ENCODE measurements at regions not wholly inside any gene's neighbourhood (a gene's known extent, or its start where the extent isn't known, plus 50 kb on each side); places are given as distances from the start of the nearest gene placed in this dataset.

DNA sequence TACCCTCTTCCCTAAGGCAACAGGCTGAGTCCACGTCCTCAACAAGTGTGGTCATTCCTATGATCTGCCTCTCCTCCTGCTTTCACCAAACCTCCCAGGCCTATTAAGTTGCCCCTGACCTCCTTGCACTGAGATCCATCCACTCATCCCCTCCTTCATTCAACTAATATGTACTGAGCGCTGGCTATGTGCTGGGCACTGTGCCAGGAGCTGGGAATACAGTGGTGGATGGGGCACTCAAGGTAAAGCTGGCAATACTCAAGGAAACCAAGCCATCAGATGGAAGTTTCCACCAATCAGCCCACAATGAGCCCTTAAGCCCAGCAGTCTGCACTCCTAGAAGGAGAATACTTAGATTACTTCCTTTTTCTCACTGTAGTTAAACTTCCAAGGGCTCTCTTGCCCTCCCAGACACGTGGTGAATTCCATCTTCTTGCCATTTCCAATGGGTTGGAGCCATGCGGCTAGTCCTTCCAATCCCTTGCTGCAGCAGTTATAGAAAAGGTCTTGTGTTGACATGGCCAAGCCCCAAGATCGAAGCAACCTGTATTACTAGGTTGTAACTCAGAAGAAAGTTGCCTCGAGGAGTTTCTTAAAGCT, 279.9 kb upstream of the RUNX1 start:
- FAIRE-seq, result no peak

DNA sequence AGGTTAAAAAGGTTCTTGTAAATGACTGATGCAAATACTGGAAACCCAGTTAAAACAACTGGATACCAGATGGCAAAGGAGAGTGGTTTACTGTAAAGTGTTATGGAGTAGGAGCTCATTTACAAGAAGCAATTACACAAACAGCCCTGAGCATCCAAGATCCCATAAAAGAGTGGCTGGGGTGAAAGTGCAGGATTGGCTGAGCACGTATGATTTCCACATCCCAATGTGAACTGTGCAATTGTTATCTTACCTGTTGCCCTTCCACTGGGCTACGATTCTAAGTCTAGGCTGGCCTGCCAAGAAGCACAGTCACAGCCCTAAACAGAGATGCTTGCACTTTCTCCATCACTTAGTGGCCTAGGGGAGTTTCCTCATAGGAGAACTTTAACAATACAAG, 277.6 kb upstream of the RUNX1 start:
- FAIRE-seq, result no peak

DNA sequence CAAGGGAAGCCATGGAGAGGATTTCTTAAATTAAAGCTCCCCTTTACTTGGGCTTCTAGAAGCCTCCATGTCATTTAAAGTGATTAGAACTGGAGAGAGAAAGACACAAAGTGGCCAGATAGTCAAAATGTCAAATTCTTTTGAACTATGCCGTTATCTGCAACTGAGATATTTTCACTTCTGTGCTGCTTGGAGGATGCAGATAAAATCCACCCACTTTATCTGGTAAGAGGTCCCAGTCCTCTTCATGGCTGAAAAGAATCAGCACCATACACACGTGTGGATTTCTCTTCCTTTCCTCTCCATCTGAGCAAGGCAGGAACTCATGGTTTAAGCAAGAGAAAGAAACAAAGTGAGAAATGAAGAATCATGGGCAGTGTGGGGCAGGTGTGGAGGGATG, 276.9 kb upstream of the RUNX1 start:
- FAIRE-seq, result no peak

DNA sequence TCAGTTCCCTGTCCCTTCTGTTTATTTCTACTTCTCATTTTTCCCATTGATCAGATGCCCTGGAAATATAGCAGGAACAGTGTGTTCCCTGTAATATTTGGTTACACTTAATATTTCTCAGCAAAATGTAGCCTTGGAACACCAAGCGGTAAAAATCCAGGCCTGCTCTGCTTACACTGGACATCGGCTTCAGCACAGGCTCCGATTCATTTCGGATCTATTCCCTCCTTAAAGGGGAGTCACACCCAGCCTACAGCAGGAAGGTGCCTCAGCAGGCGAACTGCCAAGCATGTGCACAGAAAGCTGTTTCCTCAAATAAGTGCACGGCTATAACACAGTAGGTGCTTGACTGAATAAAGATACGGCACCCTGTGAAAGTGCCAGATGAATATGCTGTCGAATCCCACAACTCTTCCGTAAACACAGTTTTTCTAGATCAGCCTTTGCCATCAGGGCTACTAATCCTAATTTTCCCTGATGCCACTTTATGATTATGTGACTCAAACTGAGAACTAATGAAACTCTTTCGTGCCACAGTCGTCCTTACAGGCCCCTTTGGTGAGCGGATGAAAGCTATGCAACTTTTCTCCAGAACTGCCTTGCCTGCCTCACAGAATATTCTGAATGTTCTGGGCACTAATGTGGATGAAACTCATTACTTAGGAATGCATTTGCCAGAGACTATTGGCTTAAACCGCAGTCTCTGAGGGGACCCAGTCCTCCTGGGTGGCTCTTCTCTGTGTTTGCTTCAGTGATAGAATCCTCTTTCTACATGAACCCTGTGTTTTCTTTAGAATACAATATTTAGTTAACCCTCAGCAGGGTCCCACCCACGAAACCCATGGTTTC, 275.5 kb upstream of the RUNX1 start:
- no peak for FAIRE-seq

DNA sequence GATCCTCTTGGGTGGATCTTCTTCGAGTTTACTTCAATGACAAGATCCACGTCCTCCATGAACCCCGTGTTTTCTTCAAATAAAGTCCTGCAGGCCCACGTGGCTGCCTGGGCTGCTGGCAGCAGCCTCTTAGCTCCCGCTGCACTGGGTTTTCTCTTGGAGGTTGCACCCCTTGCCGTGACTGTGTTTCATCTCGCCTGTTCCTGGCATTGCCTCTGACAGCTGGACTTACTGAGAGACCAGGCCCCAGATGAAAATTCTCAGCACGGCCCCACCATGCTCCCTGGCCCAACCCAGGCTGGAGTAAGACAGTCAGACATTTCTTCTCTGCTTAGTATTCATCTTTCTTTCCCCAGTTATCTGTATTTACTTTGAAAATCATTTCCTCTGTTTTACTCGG, 274.8 kb upstream of the RUNX1 start:
- FAIRE-seq, result no peak

DNA sequence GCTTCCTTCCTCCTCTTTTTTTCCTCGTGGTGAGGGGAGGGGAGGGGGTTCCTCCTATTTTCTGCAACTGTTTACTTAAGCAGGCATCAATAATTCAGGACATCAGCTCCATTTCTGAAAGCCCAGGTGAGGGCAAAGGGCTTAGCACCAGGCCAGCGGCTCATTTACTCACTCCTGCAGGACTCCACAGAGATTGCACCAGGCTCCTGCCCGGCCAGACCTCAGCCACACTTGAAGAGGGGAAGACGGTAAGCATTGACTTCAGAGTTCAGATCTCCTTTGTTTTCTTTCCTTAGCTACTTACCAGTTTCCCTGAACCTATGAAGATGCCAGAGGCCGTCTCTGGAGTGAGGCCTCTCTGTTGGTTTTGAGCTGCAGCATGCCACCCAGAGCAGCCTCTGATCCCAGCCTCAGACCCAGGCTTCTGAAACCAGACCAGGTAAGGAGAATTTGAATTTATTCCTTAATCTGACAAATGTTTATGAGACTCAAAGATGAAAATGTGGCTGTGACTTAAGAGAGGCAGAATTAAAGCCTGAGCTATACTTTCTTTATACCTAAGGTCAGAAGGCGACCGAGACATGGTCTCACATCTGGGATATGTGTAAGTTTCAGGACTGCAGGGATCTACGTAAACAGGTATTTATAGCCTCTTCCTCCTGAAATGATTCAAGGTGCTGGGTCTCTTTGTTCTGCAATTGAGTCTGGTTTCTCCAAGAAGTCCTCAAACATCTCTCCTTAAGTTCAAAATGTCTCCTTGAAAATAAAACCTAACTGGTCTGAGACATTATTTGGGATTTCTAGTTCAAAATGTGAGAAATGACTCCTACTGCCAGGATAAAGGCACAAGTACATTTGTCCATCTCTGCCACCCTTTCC, 272.5 kb upstream of the RUNX1 start:
- no peak for FAIRE-seq

DNA sequence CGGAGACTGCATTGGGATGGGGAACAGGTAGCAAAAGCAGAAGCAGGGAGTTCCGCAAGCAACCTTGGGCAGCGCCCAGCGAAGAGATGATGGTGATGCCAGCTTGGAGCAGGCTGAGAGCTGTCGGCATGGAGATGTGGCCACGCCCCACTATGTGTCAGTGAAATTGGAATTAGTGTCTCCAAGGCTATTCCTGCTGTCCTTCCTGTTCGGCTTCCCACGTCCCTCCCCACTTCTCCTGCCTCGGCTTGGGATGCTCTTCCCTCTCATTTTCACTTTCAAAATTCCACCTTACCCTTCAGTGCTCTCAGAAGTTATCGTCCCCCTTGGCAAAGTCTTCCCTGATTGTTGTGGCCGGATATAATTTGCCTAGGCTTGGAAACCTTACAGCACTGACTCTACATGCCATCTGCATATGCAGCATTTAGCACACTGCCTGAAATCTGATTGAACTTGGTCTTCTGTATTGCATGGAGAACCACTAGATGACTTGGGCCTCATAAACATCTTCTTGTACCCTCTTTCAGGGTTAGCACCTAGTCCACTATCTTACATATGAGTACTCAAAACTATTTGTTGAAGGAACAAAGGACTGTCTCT, 270.7 kb upstream of the RUNX1 start:
- FAIRE-seq, result no peak

DNA sequence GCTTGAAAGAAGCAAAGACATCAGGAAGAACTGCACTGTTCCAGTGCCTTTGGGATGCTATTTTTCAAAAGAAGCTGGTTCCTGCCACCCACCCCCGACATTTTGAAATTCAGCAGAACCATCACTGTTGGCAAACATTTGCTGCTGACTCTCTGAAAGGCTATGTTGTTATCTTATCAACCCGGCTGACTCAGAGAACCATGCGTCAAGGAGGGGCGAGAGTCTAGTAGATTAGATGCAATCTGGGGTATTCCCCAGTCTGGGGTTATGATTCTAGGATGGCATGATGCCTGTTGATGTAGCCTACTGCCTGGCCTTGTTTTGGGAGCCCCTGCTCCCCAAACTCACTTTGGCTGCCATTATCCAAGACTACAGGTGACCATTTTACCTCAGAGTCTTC, 267.8 kb upstream of the RUNX1 start:
- no peak for FAIRE-seq

DNA sequence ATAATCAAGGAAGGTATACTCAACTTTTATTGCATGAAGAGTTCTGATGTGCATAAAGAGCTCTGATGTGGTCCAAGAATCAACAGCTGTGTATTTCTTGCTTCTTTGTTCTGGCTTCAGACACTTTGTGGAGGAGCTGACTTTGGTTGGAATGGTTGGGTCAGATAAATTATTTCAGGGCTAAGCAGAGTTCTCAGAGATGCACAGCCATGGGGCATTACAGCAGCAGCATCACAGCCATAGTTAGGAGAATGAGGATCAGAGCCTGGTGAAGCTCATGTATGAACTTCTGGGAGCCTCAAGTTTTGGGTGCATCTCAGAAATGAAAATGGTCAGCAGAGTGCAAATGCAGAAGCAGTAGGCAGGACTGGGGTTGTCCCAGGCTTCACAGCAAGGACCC, 267.4 kb upstream of the RUNX1 start:
- FAIRE-seq, result no peak

DNA sequence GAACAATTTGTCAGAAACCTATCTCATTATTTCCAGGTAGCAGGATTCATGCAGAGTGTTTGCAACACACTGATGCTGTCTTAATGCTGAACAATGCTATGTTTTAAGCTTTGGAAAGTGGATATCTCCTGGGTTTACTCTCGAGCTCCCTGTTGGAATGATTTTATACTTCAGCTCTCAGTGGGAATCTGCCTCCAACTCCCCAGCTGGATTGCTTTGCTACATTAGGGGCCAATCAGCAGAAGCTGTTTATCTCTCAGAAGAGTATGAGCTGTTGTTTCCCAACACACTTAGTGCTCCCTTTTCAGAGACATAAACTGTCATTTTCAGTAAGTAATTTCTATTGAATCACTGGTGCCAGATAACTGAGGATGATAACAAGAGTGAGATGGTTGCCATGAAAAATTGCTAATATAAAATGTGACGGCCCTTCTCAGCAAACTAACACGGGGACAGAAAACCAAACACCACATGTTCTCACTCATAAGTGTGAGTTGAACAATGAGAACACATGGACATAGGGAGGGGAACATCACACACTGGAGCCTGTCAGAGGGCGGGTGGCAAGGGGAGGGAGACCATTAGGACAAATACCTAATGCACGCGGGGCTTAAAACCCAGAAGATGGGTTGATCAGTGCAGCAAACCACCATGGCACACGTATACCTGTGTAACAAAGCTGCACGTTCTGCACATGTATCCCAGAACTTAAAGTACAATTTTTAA, 265.9 kb upstream of the RUNX1 start:
- no peak for FAIRE-seq

DNA sequence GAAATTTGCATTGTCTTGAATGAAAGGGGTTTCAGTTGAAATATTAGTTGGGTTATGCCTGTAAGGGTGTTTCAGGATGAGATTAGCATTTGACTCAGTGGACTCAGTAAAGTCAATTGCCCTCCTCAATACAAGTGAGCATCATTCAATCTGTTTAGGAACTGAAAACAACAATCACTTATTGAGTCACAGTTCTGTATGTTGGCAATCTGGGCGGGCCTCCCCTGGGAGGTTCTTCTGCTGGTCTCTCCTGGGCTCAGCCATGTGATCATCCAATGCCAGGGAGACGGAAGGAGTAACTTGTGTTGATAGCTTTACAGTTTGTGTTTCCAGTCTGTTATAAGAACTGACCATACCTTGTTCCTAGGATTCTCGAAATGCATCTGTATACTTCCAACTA, 262.9 kb upstream of the RUNX1 start:
- FAIRE-seq, result no peak

DNA sequence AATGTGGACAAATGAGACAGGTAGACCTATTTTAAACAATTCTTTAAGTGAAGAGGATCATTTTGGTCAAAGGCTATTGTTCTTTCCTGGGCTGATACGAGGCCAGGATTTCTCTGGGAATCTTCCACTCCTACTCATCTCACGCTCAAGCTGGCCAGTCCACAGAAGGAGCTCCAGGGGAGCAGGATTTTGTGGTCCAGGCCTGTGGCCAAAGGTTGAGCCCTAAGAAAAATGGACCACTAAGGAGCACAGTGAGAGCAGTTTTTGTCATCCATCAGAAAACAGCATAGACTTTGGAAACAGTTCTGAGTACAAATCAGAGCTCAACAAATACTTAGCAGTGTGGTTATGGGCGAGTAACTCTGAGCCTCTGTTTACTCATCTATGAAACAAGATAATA, 260.2 kb upstream of the RUNX1 start:
- FAIRE-seq, result no peak

DNA sequence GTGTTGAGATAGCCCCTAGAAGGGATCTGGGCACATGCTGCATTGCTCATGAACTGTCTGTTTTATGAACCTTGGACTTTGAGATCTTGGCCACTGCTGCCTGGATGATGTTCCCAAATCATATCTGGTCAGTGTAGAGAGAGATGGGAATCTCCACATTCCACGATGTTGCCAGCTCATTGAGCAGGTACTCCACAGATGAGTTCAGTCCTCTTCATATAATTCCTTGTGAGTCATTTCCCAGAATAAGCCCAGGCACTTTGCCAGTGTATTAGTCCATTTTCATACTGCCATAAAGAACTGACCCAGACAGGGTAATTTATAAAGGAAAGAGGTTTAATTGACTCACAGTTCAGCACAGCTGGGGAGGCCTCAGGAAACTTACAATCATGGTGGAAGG, 254.0 kb upstream of the RUNX1 start:
- FAIRE-seq, result no peak

DNA sequence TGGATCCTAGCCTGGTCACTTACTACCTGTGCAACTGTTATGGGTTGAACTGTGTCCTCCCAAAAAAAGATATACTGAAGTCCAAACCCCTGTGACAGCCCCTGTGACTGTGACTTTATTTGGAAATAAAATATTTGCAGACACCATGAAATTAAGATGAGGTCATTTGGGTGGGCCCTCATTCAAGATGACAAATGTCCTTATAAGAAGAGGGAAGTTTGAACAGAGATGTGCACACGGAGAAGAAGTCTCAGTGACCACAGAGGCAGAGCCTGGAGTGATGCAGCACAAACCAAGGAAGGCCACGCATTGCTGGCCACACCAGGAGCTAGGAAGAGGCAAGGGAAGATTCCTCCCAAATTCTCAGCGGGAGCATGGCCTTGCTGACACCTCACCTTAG, 249.7 kb upstream of the RUNX1 start:
- FAIRE-seq, result no peak

DNA sequence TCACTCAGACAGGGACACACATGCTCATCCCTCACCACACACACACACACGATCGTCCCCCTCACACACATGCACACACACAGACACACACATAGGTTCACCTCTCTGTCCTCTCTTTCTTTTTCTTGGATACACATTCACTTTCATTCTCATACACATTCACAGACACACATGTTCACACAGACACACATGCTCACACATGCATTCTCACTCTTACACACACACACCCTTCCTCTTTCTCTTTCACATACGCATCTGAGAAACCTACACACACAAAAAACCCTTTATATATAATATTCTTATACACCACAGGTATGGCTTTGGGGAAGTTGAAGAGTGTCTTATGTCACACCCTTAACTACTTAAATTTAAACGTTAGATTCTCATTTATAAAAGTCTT, 248.6 kb upstream of the RUNX1 start:
- no peak for FAIRE-seq

DNA sequence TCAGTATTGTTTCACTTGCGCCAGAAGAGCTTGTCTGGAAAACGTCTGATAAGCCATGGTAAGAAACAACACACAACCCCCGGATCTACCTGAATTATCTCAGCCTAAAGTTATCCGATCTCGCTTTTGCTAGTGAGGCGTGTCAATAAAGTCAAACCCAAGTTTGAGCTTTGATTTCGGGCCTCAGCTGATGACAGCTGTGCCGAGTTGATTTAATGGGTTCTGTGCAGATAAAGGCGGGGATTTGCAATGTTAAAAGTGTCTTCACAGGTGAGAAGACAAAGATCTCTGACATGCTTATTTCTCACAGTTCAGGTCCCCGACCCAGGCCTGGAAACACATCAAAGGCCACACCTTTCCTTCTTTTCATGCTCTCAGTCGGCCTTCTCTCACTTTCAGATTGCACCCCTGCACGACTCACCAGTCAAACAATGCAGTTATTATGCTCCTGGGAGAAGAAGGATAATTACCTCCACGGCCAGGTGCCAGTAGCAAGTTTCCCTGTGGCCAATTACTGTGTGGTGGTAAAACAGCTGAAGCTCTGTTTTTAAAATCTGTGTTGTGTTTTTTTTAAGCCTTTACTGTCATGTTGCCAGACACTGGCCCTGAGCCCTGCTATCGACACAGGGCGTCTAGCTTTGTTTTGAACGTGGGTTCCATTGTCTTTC, 245.3 kb upstream of the RUNX1 start:
- no peak for FAIRE-seq

DNA sequence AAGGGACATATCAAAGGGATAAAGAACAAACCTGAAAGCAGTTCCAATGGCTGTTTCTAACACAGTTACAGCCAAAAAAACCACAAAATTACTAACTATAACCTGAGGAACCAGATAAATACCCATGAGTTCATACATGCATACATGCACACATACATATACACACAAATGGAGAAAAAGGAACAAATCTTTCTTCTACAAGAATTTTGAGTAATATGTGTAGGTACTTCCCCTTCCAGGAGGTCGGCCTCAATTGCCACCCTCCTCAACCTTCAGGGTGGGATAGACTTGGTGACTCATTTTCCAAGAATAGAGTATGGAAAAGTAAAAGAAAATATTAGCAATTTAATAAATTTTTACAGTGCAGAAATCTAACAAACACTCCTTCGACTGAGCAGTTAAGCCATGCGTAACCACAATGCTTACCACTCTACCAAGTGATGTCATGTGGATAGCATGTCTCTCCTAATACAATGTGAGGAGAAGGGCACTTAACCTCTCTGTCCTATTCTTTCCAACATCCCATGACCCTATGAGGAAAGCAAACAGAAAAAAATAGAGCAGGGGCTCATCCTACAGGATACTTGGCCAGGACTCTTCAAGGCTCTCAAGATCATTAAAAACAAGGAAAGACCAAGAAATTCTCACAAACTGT, 243.0 kb upstream of the RUNX1 start:
- no peak for FAIRE-seq

DNA sequence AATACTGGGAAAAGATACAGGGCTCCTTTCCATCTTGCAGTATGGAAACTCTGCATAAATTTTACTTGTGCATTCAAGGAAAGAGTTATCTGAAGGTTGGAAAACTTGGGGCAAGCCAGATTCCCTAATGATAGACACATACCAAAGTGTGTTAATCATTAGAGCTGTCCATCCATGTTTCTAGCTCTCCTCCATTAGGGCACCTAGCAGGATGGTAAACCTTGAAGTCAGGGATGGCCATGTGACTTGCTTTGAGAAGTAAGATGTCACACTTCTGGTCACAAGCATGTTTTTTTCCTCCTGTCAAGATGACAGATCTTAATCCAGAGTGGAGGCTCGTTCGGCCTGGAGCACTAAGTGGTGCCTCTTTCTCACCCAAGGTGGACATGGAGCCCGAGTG, 241.9 kb upstream of the RUNX1 start:
- FAIRE-seq, result no peak

DNA sequence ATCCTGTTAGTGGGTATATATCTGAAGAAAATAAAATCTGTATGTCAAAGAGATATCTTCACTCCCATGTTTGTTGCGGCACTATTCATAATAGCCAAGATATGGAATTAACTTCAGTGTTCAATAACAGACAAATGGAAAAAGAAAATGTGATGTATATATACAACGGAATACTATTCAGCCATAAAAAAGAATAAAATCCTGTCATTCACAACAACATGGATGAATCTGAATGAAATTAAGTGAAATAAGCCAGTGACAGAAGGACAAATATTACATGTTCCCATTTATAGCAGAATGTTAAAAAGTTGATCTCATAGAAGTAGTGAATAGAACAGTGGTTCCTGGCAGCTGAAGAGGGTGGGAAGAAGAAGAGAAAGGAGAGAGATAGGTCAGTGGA, 239.1 kb upstream of the RUNX1 start:
- FAIRE-seq, result no peak

DNA sequence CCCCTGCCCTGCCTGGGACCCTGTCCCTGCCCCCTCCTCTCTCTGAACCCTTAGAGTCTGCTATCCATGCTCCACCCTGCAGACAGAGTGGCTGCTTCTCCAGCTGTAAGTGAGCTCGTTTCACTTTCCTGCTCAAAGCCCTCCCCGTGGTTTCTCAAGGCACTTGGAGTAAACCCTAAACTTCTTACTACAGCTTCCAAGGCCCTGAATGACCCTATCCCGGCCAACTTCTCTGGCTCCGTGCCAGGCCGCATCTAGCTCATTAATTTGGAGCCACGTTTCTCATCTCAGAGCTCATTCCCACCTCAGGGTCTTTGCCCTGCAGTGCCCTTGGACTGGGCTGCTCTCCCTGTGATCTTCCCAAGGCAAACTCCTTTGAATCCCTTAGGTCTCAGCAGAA, 235.1 kb upstream of the RUNX1 start:
- FAIRE-seq, result no peak

DNA sequence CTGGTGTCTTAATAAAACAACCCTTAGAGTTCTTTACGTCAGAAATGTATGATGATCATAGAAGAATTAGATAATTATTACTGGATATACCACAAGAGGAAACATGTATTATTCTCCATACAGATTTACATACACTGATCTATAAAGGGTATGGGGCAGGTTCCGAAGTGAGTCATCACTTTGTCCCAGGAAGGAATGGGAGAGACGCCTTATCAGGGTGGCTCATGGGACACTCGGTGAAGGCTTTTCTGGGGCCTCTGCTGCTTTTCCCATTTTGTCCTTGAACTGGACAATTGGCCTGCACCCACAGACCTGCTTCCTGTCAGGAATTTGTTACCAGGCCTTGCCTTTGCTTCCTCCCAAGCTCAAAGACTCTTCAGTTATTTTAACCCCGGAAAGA, 233.8 kb upstream of the RUNX1 start:
- no peak for FAIRE-seq

DNA sequence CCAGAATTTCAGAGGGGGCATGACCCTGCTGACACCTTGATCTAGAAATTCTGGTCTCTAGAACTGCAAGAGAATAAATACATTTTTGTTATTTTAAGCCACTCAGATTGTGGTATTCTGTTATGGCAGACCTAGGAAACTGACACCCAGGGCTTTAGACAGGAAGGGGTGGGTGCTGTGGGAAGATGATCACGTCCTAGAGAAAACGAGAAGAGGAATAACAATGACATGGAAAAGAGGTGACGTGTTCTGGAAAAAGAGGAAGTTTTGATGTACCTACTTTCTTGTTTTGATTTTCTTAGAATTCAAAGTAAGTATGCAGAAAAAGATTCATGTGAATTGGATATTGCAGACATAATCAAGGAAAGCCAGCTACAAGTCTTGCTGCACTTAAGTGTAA, 232.9 kb upstream of the RUNX1 start:
- FAIRE-seq, result no peak
